Kidney (tissue), 13 donors: ENCODE measurements at regions not wholly inside any gene's neighbourhood (a gene's known extent, or its start where the extent isn't known, plus 50 kb on each side); places are given as distances from the start of the nearest gene placed in this dataset.

Experiments
- DNase-seq, 5 donors: peaks; one replicate each; pipeline ENCODE4 v3.0.0-alpha.2; 2013 to 2020
- FAIRE-seq: peaks from 2 replicates; lab custom pipeline; 2012; peaks lifted over from hg19 to GRCh38; lab: Jason Lieb, UNC
- H3K27ac ChIP-seq, 2 donors: one replicate each; pipeline ENCODE4 v1.7.0; 2013; ENCODE audit warnings: low read depth in 2 of 2, low read length in 2 of 2, inconsistent platforms in 1 of 2
- H3K27me3 ChIP-seq: one replicate; pipeline ENCODE4 v1.7.1; 2013; ENCODE audit warnings: low read length, inconsistent platforms; ENCODE audit not compliant: control insufficient read depth, insufficient read depth
- H3K36me3 ChIP-seq, 3 donors: one replicate each; pipeline versions ENCODE4 v1.7.0 to v1.7.1; 2013; ENCODE audit warnings: low read length in 3 of 3, control low read depth in 1 of 3, inconsistent platforms in 1 of 3; ENCODE audit not compliant: insufficient read depth in 3 of 3, control insufficient read depth in 2 of 3
- H3K4me1 ChIP-seq, 3 donors: one replicate each; pipeline versions ENCODE4 v1.7.0 to v1.7.1; 2013; ENCODE audit warnings: low read length in 3 of 3, inconsistent platforms in 1 of 3, low read depth in 1 of 3; ENCODE audit not compliant: control insufficient read depth in 2 of 3, insufficient read depth in 2 of 3
- H3K4me3 ChIP-seq, 3 donors: one replicate each; pipeline versions ENCODE4 v1.7.0 to v1.8.1; 2013; ENCODE audit warnings: low read length in 3 of 3, control low read depth in 1 of 3, inconsistent platforms in 1 of 3
- H3K9ac ChIP-seq, 3 donors: one replicate each; pipeline versions ENCODE4 v1.7.0 to v1.7.1; 2013; ENCODE audit warnings: low read length in 3 of 3, control low read depth in 1 of 3, inconsistent platforms in 1 of 3
- H3K9me3 ChIP-seq, 3 donors: one replicate each; pipeline versions ENCODE4 v1.7.0 to v1.7.1; 2013; ENCODE audit warnings: low read length in 3 of 3, control low read depth in 1 of 3, inconsistent platforms in 1 of 3; ENCODE audit not compliant: control insufficient read depth in 2 of 3, insufficient read depth in 1 of 3
- intact Hi-C: fragments of 100-400 bp; cut with DNase I; formaldehyde crosslinking; loops from one replicate; pipeline ENCODE4 v1.11.1; 2022
- TF ChIP-seq, protein P1 (sequence below): IDR thresholded peaks from 3 replicates; pipeline ENCODE4 v1.5.1; 2012; ENCODE audit warnings: mild to moderate bottlenecking, moderate library complexity, borderline replicate concordance; ENCODE audit not compliant: insufficient read depth; ENCODE audit errors: extremely low read depth
- donor health status: control.
- donor health status: control.
- donor health status: control.
- donor health status: control.
- donor health status: control.
- donor health status: DM: yes; HTN: yes; CAD: no.
- donor health status: Normal renal cell carcinoma (clear cell type).

DNA sequence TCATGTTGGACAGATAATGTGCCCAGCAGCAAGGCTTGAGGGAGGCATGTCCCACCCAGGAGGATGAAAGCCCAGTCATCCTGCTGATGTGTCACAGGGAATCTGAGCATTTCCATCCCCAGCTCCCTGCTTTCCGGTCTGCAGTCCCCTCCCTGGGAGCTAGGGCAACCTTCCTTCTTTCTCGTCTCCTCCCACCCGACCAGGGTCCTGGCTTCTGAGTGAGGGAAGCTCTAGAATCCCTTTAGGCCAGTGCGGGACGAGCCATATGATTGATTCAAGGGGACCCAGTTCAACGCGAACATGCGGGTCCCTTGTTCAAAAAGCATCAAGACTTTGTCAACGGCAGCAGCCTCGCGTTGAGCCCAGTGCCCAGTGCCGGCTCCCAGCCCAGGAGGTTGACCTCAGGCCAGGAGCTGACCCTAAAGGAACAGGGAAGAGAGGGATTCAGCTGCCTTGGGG, 96.7 kb upstream of the TMPRSS2 start:
- no peaks in the 10 kb centered on the region for H3K27me3 ChIP-seq
- intact Hi-C loops: no loop called here
- peaks cover 0 to 8% (median 3%) of the 10 kb centered on the region in 3 donors for H3K4me1 ChIP-seq
- DNase-seq (peak in 2 of 5 donors; percentile 28 to 51), FAIRE-seq (no peak)
- H3K9ac ChIP-seq: no peak overlapping the region
- no peak overlapping the region for H3K27ac ChIP-seq
- no peaks in the 10 kb centered on the region for H3K36me3 ChIP-seq
- TF ChIP-seq, protein P1, sequence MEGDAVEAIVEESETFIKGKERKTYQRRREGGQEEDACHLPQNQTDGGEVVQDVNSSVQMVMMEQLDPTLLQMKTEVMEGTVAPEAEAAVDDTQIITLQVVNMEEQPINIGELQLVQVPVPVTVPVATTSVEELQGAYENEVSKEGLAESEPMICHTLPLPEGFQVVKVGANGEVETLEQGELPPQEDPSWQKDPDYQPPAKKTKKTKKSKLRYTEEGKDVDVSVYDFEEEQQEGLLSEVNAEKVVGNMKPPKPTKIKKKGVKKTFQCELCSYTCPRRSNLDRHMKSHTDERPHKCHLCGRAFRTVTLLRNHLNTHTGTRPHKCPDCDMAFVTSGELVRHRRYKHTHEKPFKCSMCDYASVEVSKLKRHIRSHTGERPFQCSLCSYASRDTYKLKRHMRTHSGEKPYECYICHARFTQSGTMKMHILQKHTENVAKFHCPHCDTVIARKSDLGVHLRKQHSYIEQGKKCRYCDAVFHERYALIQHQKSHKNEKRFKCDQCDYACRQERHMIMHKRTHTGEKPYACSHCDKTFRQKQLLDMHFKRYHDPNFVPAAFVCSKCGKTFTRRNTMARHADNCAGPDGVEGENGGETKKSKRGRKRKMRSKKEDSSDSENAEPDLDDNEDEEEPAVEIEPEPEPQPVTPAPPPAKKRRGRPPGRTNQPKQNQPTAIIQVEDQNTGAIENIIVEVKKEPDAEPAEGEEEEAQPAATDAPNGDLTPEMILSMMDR: no peak
- H3K4me3 ChIP-seq: no peak overlapping the region
- H3K9me3 ChIP-seq: no peaks in the 10 kb centered on the region

DNA sequence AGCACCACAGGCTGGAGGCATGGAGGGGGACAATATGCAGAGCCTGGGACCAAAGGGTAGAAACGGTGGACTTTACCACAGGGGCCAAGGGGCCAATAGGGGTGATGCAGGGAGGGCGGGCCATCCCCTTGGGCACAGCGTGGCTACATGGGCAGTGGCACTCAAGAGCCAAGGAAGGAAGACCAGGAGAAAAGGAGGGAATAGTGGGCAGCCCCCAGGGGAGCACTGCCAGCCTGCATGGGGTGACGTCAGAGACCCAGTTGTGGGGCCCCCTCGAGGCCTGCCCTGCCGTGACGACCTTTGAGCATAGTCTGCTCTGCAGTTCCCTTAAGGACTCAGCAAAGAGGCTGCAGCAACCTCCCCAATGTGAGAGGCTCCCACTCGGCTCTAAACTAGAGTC, 95.5 kb upstream of the TMPRSS2 start:
- H3K9ac ChIP-seq: no peak overlapping the region
- H3K36me3 ChIP-seq: no peaks in the 10 kb centered on the region
- no peaks in the 10 kb centered on the region for H3K27me3 ChIP-seq
- intact Hi-C loops: no loop called here
- no peak for DNase-seq
- H3K9me3 ChIP-seq: no peaks in the 10 kb centered on the region
- no peak for FAIRE-seq
- H3K4me3 ChIP-seq: no peak overlapping the region
- no peak overlapping the region for H3K27ac ChIP-seq
- H3K4me1 ChIP-seq: peaks cover 0 to 8% (median 3%) of the 10 kb centered on the region in 3 donors
- TF ChIP-seq, protein P1: no peak

DNA sequence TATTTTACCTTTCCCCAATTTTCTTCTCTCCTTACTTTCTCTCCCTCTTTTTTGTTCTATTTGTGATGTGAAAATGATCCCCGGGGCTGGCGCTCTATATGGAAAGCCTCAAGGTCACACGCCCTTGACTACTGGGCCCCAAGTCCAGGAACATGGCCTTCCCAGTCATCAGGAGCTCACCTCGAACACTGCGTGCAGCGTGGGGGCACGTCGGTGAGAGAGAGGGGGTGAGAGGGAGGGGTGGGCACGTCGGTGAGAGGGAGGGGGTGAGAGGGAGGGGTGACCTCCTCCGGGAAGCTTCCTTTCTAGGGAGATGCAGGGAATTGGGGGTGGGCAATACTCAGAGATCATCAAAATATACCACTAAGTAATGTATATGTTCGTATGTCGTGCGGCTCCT, 94.6 kb upstream of the TMPRSS2 start:
- H3K9me3 ChIP-seq: no peaks in the 10 kb centered on the region
- no peaks in the 10 kb centered on the region for H3K36me3 ChIP-seq
- TF ChIP-seq, protein P1: no peak
- H3K4me3 ChIP-seq: no peak overlapping the region
- no peak overlapping the region for H3K9ac ChIP-seq
- H3K4me1 ChIP-seq: peaks cover 0 to 8% (median 3%) of the 10 kb centered on the region in 3 donors
- DNase-seq (no peak), FAIRE-seq (no peak)
- no peaks in the 10 kb centered on the region for H3K27me3 ChIP-seq
- intact Hi-C loops: no loop called here
- no peak overlapping the region for H3K27ac ChIP-seq
